Stimulated activated naive CD8-positive, alpha-beta T cell treated with anti-CD3 and anti-CD28 coated beads, Interleukin-15, Interleukin-2, amounts not matched to agents 100 ng/mL and 50 ng/mL, for 24 hours (primary cell): ENCODE measurements at regions not wholly inside any gene's neighbourhood (a gene's known extent, or its start where the extent isn't known, plus 50 kb on each side); places are given as distances from the start of the nearest gene placed in this dataset.
"Not testable (repeated sequence)": the region's sequence is repeated elsewhere in the genome, so short reads cannot be mapped to it uniquely, and the experiment has no call there.

Source experiments
- H3K27ac Mint-ChIP-seq: one replicate; pipeline ENCODE4 v1.8.0; 2021; ENCODE audit warnings: mild to moderate bottlenecking, mixed read lengths
- H3K27me3 Mint-ChIP-seq: one replicate; pipeline ENCODE4 v1.8.0; 2021; ENCODE audit warnings: mixed read lengths
- H3K36me3 Mint-ChIP-seq: one replicate; pipeline ENCODE4 v1.8.0; 2021; ENCODE audit warnings: low read depth, mixed read lengths
- H3K4me1 Mint-ChIP-seq: one replicate; pipeline ENCODE4 v1.8.0; 2021; ENCODE audit warnings: low read depth, mixed read lengths
- H3K4me3 Mint-ChIP-seq: one replicate; pipeline ENCODE4 v1.8.0; 2021; ENCODE audit warnings: mild to moderate bottlenecking, mixed read lengths
- H3K9me3 Mint-ChIP-seq: one replicate; pipeline ENCODE4 v1.8.0; 2021; ENCODE audit warnings: mixed read lengths

DNA sequence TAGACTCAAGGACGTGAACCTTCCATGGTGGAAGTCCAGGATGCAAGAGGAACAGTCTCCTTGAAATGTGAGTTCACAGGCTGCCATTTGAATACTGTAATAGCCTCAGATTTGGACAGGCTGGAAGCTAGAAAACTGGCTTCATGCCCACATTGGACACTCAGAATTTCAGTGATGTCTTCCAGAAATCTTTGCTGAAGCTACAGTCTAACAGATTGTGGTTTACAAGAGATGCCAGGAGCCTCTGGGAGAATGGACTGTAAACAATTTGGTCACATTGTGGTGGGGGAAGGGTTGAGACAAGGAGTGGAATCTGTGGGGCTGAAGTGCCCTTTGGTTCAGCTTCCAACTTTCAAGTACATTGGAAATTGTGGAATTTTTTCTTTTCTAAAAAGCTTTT, 252.0 kb upstream of the PROK2 start:
- H3K27me3 Mint-ChIP-seq, result peaks cover 32% of the 10 kb centered on the region
- peaks cover 14% of the 10 kb centered on the region for H3K4me1 Mint-ChIP-seq
- H3K36me3 Mint-ChIP-seq, result no peaks in the 10 kb centered on the region

DNA sequence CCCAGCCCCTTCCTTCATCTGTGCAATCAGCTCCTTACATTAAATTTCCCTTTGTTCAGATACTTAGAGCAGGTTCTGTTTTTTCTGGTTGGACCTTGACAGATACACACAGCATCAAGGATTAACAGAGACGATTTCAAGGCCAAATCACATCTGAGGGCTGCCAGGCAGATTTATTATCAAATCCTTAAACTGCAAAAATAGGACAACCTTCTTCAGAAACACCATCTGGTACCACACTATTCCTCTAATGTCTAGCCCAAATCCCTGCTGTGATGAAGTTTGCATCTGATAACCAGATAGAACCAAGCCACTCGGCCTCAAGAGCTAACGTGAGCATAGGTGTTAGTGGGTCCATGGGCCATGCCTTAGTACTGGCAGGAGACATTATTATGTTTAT, 250.7 kb upstream of the PROK2 start:
- Mint-ChIP-seq H3K27me3 (peaks cover 35% of the 10 kb centered on the region), H3K27ac (no peak overlapping the region)

More for the DNA sequence above, 252.0 kb upstream of the PROK2 start:
- Mint-ChIP-seq H3K4me3 (no peak overlapping the region), H3K9me3 (peaks cover 4% of the 10 kb centered on the region), H3K27ac (no peak overlapping the region)

DNA sequence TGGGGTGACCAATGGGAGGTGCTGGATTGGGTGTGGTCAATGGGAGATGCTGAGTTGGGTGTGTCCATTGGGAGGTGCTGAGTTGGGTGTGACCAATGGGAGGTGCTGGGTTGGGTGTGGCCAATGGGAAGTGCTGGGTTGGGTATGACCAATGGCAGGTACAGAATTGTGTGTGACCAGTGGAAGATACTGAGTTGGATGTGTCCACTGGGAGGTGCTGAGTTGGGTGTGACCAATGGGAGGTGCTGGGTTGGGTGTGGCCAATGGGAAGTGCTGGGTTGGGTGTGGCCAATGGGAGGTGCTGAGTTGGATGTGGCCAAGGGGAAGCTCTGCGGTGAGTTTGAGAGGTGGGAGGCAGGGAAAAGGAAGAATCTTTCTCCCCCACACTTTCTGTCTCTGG, 250.0 kb upstream of the PROK2 start:
- Mint-ChIP-seq H3K36me3 (no peaks in the 10 kb centered on the region), H3K27ac (no peak overlapping the region), H3K4me1 (peaks cover 19% of the 10 kb centered on the region), H3K9me3 (peaks cover 4% of the 10 kb centered on the region), H3K27me3 (peaks cover 31% of the 10 kb centered on the region), H3K4me3 (no peak overlapping the region)

More for the DNA sequence above, 250.7 kb upstream of the PROK2 start:
- Mint-ChIP-seq H3K36me3 (no peaks in the 10 kb centered on the region), H3K9me3 (peaks cover 4% of the 10 kb centered on the region), H3K4me1 (peaks cover 19% of the 10 kb centered on the region), H3K4me3 (no peak overlapping the region)

DNA sequence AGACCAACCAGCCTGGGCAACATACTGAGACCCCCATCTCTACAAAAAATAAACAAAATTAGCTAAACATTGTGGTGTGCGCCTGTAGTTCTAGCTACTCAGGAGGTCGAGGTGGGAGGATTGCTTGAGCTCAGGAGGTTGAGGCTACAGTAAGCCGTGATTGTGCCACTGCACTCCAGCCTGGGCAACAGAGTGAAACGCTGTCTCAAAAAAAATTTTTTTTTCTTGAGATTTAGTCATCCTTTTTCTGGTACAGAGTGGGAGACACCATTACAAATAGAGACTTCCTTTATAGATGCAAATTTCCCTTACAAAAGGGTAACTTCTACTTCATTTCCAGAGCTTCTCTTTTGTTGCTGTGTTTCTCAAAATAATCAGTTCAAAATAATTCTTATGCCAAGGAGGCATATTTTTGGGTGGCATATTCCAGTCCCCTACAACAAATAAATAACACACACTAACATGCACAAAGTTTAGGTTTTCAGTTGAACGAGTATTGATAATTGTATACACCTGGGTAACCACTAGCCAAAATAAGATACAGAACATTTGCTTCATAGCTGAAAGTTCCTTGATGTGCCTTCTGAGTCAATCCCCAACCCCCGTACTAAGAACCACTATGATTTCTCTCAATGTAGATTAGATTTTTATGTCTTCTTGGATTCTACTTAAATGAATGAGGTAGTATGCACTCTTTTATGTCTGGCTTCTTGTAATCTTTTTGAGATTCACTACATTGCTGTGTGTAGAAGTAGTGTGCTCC, 248.9 kb upstream of the PROK2 start:
- peaks cover 19% of the 10 kb centered on the region for H3K4me1 Mint-ChIP-seq
- H3K27me3 Mint-ChIP-seq, result peaks cover 31% of the 10 kb centered on the region
- no peak overlapping the region for H3K4me3 Mint-ChIP-seq
- no peak overlapping the region for H3K27ac Mint-ChIP-seq
- peaks cover 4% of the 10 kb centered on the region for H3K9me3 Mint-ChIP-seq
- H3K36me3 Mint-ChIP-seq, result no peaks in the 10 kb centered on the region

DNA sequence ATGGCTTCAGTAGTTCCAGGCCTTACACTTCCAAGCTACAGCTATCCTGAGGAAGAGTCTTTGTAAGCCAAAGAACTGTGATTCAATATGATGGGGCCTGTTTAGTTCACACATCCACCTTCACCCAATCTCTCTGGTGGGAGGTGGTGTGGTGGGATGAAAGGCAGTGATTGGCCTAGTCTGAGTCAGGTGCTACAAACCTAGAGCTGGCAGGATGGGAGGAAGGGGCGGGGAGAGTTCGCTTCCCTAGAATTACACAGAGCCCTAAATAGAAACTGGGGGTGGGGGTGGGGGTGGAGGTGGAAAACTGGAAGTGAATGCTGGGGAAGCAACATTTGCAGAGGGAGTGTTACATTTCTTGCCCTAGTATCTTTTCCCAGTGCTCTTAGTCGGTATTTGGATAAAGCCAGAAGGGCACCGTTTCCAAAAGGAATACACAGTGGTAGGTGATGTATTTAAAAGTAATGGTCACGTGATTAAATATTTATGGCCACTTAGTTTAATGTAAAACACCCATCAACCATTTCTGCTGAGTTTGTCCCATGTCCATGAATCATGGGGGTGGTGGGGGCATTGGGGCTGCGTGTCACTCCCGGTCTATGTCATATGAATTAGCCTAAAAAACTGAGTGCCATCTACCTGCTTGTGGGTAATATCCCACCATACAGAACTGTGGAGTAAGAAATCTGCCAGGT, 247.6 kb upstream of the PROK2 start:
- Mint-ChIP-seq H3K9me3 (peaks cover 3% of the 10 kb centered on the region), H3K36me3 (no peaks in the 10 kb centered on the region), H3K4me1 (peaks cover 19% of the 10 kb centered on the region), H3K27me3 (peaks cover 21% of the 10 kb centered on the region), H3K4me3 (no peak overlapping the region), H3K27ac (no peak overlapping the region)

DNA sequence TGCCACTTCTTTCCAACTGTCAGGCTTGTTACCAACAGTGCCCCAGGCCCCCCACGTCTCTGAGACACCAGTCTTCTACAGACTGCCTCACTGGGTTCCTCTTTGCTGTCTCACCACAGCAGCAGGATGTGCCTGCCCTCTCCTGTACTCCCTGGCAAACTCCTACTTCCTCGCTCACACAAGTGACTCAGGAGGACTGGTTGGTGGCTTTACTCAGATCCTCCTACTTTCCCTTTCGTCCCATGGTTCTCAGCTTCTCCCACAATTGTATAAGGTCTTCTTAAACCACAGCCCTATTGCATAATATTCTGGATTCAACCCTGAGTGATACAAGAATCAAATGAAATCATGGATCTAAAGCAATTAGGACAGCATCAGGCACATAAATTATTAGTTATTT, 246.6 kb upstream of the PROK2 start:
- peaks cover 19% of the 10 kb centered on the region for H3K4me1 Mint-ChIP-seq
- no peaks in the 10 kb centered on the region for H3K36me3 Mint-ChIP-seq
- no peak overlapping the region for H3K4me3 Mint-ChIP-seq
- H3K9me3 Mint-ChIP-seq, result no peaks in the 10 kb centered on the region
- H3K27ac Mint-ChIP-seq, result no peak overlapping the region
- peaks cover 14% of the 10 kb centered on the region for H3K27me3 Mint-ChIP-seq

DNA sequence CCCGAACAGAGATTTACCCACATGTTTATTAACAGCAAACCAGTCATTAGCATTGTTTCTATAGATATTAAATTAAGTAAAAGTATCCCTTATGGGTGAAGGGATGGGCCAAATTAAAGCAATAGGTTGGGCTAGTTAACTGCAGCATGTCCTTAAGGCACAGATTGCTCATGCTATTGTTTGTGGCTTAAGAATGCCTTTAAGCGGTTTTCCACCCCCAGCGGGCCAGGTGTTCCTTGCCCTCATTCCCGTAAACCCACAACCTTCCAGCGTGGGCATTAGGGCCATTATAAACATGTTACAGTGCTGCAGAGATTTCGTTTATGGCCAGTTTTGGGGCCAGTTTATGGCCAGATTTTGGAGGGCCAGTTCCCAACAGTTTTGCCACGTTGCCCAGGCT, 245.3 kb upstream of the PROK2 start:
- H3K27me3 Mint-ChIP-seq, H3K36me3 Mint-ChIP-seq, H3K4me3 Mint-ChIP-seq, H3K27ac Mint-ChIP-seq, H3K9me3 Mint-ChIP-seq: not testable (repeated sequence)
- H3K4me1 Mint-ChIP-seq, result peaks cover 19% of the 10 kb centered on the region

DNA sequence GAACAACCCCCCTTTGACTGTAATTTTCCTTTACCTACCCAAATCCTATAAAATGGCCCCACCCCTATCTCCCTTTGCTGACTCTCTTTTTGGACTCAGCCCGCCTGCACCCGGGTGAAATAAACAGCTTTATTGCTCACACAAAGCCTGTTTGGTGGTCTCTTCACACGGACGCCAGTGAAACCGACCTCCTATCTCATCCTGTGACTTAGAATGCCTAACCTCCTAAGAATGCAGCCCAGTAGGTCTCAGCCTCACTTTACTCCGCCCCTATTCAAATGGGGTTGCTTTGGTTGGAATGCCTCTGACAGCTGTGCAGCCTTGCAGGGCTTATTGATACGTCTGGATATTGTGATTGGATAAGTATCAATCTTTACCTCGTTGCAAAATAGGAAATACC, 243.8 kb upstream of the PROK2 start:
- not testable (repeated sequence) for H3K9me3 Mint-ChIP-seq, H3K27ac Mint-ChIP-seq, H3K36me3 Mint-ChIP-seq, H3K4me3 Mint-ChIP-seq, H3K27me3 Mint-ChIP-seq
- H3K4me1 Mint-ChIP-seq, result peaks cover 19% of the 10 kb centered on the region

DNA sequence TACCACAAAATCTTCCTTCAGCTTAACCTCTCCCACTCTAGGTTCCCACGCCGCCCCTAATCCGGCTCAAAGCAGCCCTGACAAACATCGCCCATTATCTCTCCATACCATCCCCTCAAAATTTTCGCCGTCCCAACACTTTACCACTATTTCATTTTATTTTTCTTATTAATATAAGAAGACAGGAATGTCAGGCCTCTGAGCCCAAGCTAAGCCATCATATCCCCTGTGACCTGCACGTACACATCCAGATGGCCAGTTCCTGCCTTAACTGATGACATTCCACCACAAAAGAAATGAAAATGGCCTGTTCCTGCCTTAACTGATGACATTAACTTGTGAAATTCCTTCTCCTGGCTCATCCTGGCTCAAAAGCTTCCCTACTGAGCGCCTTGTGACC, 243.4 kb upstream of the PROK2 start:
- H3K4me3 Mint-ChIP-seq, H3K9me3 Mint-ChIP-seq, H3K27ac Mint-ChIP-seq: not testable (repeated sequence)

DNA sequence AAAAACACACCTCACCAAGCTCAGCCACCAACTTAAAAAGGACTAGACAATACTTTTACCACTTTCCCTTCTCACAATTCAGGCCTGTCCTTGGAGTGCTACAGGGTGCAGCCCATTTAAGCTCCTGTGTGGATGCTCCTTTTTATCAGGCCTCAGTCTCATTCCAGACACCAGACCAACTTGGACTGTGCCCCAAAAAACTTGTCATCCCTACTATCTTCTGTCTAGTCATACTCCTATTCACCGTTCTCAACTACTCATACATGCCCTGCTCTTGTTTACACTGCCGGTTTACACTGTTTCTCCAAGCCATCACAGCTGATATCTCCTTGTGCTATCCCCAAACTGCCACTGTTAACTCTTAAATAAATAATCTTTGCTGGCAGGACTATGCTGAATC, 242.8 kb upstream of the PROK2 start:
- not testable (repeated sequence) for H3K9me3 Mint-ChIP-seq, H3K4me3 Mint-ChIP-seq, H3K27ac Mint-ChIP-seq

More for the DNA sequence above, 243.4 kb upstream of the PROK2 start:
- H3K4me1 Mint-ChIP-seq, result peaks cover 16% of the 10 kb centered on the region
- H3K36me3 Mint-ChIP-seq, H3K27me3 Mint-ChIP-seq: not testable (repeated sequence)

DNA sequence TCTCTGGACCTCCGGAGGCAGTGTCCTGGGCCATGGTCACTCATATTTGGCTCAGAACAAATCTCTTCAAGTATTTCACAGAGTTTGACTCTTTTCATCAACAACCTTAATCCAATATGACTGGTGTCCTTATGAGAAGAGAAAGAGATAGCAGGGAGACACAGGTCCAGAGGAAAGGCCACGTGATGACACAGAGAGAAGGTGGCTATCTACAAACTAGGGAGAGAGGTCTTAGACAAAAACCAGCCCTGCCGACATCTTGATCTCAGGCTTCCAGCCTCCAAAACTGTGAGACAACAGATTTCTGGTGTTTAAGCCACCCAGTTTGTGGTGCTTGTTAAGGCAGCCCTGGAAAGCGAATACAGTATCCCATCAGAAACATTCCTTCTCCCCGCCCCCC, 237.1 kb upstream of the PROK2 start:
- Mint-ChIP-seq H3K9me3 (no peaks in the 10 kb centered on the region), H3K27me3 (peaks cover 6% of the 10 kb centered on the region), H3K4me1 (peaks cover 10% of the 10 kb centered on the region), H3K36me3 (no peaks in the 10 kb centered on the region), H3K27ac (no peak overlapping the region), H3K4me3 (no peak overlapping the region)

More for the DNA sequence above, 242.8 kb upstream of the PROK2 start:
- H3K36me3 Mint-ChIP-seq, H3K27me3 Mint-ChIP-seq: not testable (repeated sequence)
- peaks cover 10% of the 10 kb centered on the region for H3K4me1 Mint-ChIP-seq

DNA sequence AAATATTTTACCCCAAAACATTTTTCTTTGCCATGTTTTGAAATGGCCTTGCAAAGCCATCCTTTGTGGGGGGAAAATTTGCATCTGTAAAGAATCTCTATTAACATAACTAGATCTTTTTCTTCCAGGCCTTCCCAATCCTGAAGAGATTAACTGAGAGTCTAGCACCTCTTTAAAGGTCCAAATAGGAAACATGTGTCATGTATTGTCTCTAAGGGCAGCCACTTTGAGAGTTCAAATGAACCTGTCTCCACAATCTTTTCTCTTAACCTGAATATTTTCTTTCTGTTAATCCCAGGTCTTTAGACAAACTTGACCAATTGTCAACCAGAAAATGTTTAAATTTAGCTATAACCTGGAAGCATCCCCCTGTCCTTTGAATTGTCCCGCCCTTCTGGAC, 236.6 kb upstream of the PROK2 start:
- Mint-ChIP-seq H3K4me3 (no peak overlapping the region), H3K27me3 (peaks cover 7% of the 10 kb centered on the region), H3K36me3 (no peaks in the 10 kb centered on the region), H3K4me1 (peaks cover 10% of the 10 kb centered on the region), H3K9me3 (no peaks in the 10 kb centered on the region), H3K27ac (no peak overlapping the region)

DNA sequence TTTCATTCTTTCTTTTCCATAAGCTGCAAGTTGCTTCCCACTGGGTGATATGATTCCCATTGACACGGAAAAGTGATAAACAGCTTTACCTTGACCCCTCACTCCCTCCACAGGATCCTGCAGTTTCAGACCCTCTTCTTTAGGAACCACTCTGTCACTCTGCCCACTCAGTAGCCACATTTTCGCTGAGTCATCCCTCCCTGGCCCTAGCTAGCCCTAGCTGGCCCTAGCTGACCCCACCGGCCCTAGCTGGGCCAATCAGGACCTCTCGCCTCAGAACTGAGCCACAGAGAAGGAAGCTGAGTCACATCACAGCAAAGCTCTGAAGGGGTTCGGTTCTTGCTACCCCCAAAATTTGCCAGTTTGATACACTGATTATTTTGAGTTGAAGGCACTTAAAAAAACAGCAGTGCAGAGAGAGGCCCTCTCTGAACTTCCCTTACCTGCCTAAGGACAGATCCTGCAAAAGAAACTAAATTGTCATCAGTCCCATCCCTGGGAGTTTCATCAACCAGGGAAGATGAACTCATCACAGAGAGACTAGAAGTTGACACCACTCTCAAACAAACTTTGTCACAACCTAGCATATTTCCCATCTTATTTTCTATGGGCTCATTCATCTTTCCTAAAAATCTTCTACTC, 233.5 kb upstream of the PROK2 start:
- Mint-ChIP-seq H3K27ac (no peak overlapping the region), H3K9me3 (no peaks in the 10 kb centered on the region), H3K4me1 (peaks cover 10% of the 10 kb centered on the region), H3K27me3 (peaks cover 7% of the 10 kb centered on the region), H3K36me3 (no peaks in the 10 kb centered on the region), H3K4me3 (no peak overlapping the region)

DNA sequence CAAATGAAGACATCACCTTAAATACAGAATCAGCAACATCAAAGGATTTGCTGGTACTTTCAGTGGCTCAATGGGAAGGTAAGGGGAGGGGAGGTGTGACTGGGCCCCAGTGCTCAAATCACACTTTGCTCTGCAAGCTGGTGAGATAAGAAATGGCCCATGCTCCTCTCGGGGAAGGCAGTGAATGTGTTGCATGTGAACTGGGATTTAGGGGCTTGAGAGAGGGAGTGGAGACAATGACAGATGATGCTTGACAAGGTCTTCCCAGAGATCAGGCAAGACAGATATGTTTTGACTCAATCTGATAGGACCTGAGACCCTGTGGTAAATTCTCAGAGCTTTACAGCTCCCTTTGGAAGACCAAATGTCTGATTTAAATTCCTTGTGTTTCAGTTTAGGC, 233.0 kb upstream of the PROK2 start:
- Mint-ChIP-seq H3K27me3 (peaks cover 10% of the 10 kb centered on the region), H3K27ac (no peak overlapping the region), H3K36me3 (no peaks in the 10 kb centered on the region), H3K4me1 (peaks cover 10% of the 10 kb centered on the region), H3K9me3 (no peaks in the 10 kb centered on the region), H3K4me3 (no peak overlapping the region)

DNA sequence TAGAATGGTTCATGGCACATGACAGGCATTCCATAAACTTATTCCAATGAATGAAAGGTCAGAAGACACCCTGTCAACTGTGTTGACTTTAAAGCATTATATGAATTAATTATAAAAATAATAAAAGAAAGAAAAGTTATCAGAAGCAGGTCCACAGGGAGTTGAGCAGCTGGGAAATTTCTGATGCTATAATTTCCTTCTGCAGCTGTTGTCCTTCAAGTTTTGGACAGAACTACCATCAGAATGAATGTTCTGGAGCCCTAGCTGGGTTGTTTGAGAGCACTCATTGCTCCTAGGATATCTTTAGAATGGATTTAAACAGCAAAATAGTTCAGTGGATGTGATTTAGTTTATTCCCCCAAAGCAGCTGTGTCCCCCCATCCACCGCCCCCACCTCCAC, 232.4 kb upstream of the PROK2 start:
- Mint-ChIP-seq H3K27me3 (peaks cover 12% of the 10 kb centered on the region), H3K36me3 (no peaks in the 10 kb centered on the region), H3K4me1 (peaks cover 10% of the 10 kb centered on the region), H3K9me3 (no peaks in the 10 kb centered on the region), H3K4me3 (no peak overlapping the region), H3K27ac (no peak overlapping the region)
